ENCODE measurements at regions not wholly inside any gene's neighbourhood (a gene's known extent, or its start where the extent isn't known, plus 50 kb on each side); places are given as distances from the start of the nearest gene placed in this dataset.

DNA sequence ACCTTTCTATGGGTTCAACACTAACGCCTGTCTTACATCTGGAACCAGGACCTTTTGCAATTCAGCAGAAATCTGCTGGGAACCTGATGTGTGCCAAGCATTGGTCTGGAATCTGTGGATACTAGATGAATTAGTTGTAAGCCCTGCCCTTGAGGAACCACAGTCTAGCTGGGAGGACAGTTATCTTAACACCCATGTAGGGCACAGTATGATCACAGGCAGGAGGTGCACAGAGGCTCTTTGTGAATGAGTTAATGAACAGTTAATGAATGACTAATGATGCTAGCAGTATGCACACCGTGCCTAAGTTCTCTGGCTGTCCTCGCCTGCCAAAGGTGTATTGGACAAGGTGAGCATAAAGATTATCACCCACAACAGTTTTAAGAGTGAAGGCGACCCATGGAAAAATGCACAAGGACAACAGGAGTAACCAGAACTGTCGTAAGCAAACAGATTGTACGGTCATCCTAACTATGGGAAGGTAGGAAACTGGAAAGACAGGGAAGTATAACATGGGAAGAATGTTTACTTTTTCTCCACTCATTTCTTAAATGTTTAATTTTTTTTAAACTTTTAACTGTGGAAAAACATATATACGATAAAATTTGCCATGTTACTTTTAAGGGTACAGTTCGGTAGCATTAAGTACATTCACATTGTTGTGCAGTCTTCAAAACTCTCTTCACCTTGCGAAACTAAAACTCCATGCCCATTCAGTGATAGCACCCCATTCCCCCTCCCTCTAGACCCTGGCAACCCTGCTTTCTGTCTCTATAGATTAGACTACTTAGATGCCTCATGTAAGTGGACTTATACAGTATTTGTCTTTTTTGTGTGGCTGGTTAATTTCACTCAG lies 139.9 kb downstream of the CXCL12 start:
- CTCF ChIA-PET: no interaction called here
- H3K27me3 ChIP-seq (ENCODE audit: control insufficient read depth, insufficient read depth, low read length): peaks cover 1% of the 10 kb centered on the region; the same call in 1 of the 2 replicates
- TF ChIP-seq, protein P1, sequence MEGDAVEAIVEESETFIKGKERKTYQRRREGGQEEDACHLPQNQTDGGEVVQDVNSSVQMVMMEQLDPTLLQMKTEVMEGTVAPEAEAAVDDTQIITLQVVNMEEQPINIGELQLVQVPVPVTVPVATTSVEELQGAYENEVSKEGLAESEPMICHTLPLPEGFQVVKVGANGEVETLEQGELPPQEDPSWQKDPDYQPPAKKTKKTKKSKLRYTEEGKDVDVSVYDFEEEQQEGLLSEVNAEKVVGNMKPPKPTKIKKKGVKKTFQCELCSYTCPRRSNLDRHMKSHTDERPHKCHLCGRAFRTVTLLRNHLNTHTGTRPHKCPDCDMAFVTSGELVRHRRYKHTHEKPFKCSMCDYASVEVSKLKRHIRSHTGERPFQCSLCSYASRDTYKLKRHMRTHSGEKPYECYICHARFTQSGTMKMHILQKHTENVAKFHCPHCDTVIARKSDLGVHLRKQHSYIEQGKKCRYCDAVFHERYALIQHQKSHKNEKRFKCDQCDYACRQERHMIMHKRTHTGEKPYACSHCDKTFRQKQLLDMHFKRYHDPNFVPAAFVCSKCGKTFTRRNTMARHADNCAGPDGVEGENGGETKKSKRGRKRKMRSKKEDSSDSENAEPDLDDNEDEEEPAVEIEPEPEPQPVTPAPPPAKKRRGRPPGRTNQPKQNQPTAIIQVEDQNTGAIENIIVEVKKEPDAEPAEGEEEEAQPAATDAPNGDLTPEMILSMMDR (IDR thresholded peaks at IDR 0.05; ENCODE audit: insufficient read depth, low read depth, low read length): no peak
- no peaks in the 10 kb centered on the region for H3K36me3 ChIP-seq (ENCODE audit: control insufficient read depth, insufficient read depth, low read length)
- no peak overlapping the region for H3K4me3 ChIP-seq (ENCODE audit: low read depth, low read length)
- POLR2A ChIA-PET: no interaction called here
- no peak for DNase-seq (ENCODE audit: low read depth)

DNA sequence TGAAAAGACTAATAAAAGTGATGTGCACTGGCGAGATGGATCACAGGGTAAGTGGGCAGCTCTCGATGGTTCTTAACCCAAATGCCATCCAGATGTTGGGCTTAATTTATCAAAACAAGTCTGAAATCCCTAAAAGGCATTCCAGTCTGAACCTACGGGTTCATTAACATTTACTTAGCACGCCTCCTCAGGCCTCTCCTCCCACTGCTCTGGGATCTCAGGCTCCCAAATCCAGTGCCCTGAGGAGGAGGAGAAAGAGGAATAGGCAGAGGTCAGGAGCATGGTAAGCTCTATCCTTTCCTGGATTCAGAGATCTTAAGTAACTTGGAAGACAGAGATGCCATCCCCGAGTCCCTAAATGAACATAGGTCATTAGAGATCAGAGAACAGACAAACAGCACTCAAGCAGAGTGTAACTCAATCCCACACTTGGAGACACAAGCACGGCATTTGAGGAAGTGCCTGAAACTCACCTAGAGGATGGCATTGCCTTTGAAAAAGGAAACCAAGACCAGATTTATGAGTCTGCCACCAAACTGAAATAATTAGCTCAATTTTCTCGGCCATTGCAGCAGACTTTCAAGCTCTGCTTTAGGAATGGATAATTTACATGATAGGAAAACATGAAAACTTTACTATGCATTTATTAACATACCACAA lies 140.9 kb downstream of the CXCL12 start:
- Histone ChIP-seq H3K27me3 (ENCODE audit: control insufficient read depth, insufficient read depth, low read length) (no peaks in the 10 kb centered on the region), H3K36me3 (ENCODE audit: control insufficient read depth, insufficient read depth, low read length) (no peaks in the 10 kb centered on the region), H3K4me3 (ENCODE audit: low read depth, low read length) (no peak overlapping the region)
- no peak for DNase-seq (ENCODE audit: low read depth)
- POLR2A ChIA-PET: no interaction called here
- CTCF ChIA-PET: no interaction called here
- TF ChIP-seq, protein P1 (IDR thresholded peaks at IDR 0.05; ENCODE audit: insufficient read depth, low read depth, low read length): no peak

DNA sequence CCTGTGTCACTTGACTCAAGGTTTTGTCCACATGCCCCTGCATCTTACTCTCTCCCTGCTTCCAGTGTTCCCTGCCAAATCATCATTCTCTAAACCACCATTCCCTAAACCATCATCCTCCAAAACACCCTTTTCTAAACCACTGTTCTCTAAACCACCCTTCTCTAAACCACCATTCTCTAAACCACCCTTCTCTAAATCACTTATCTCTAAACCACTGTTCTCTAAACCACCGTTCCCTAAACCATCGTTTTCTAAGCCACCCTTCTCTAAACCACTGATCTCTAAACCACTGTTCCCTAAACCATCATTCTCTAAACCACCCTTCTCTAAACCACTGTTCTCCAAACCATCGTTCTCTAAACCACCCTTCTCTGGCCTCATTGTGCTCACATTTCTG lies 142.1 kb downstream of the CXCL12 start:
- no peak for DNase-seq (ENCODE audit: low read depth)
- H3K27me3 ChIP-seq (ENCODE audit: control insufficient read depth, insufficient read depth, low read length): no peaks in the 10 kb centered on the region; the same call in 1 of the 2 replicates
- H3K4me3 ChIP-seq (ENCODE audit: low read depth, low read length): no peak overlapping the region
- ChIA-PET POLR2A (no interaction called here), CTCF (no interaction called here)
- TF ChIP-seq, protein P1 (IDR thresholded peaks at IDR 0.05; ENCODE audit: insufficient read depth, low read depth, low read length): no peak
- H3K36me3 ChIP-seq (ENCODE audit: control insufficient read depth, insufficient read depth, low read length): no peaks in the 10 kb centered on the region

DNA sequence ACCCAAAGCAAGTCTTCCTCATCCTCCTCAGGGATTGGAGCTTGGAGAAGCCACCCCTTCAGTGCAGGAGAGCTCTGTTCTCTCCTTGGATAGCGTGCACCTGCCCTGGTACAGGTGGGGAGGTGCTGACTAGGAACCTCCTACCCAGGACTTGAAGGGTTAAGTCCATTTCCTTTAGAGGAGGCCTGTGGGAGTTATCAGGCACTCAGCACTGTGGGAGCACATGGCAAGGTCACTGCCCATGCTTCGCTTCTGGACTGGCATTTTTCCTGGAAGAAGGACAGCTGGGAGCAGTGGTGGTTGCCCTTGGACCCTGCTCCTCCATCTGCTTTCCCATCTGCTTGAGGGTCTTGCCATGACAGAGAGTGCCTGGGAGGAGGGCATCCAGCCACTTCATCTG lies 142.8 kb downstream of the CXCL12 start:
- CTCF ChIA-PET: no interaction called here

More for the DNA sequence above, 142.8 kb downstream of the CXCL12 start:
- Histone ChIP-seq H3K36me3 (ENCODE audit: control insufficient read depth, insufficient read depth, low read length) (no peaks in the 10 kb centered on the region), H3K4me3 (ENCODE audit: low read depth, low read length) (no peak overlapping the region), H3K27me3 (ENCODE audit: control insufficient read depth, insufficient read depth, low read length) (no peaks in the 10 kb centered on the region; the same call in 1 of the 2 replicates)
- no peak for DNase-seq (ENCODE audit: low read depth)
- POLR2A ChIA-PET: no interaction called here
- TF ChIP-seq, protein P1 (IDR thresholded peaks at IDR 0.05; ENCODE audit: insufficient read depth, low read depth, low read length): no peak
